Activated CD4-positive, alpha-beta T cell treated with anti-CD3 and anti-CD28 coated beads, Interleukin-2, amount 50 U/mL, for 48 hours (primary cell): ENCODE measurements at regions not wholly inside any gene's neighbourhood (a gene's known extent, or its start where the extent isn't known, plus 50 kb on each side); places are given as distances from the start of the nearest gene placed in this dataset.
"Not testable (repeated sequence)": the region's sequence is repeated elsewhere in the genome, so short reads cannot be mapped to it uniquely, and the experiment has no call there.

Experiments used
- DNase-seq, 2 experiments: peaks; one replicate each; pipeline ENCODE4 v3.0.0-alpha.2; 2020

DNA sequence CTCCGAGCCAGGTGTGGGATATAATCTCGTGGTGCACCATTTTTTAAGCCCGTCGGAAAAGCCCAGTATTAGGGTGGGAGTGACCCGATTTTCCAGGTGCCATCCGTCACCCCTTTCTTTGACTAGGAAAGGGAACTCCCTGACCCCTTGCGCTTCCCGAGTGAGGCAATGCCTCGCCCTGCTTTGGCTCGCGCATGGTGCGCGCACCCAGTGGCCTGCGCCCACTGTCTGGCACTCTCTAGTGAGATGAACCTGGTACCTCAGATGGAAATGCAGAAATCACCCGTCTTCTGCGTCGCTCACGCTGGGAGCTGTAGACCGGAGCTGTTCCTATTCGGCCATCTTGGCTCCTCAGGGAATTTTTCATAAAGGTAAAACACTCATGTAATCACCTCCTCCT, 63.9 kb downstream of the RWDD3 start:
- DNase-seq: not testable (repeated sequence)

- no peak for DNase-seq
Measured at GRCh38 chr1:95301091-95301490, 67.1 kb downstream of the RWDD3 start.

GRCh38 chr1:95301614-95302013, 67.6 kb downstream of the RWDD3 start:
- no peak for DNase-seq

DNA sequence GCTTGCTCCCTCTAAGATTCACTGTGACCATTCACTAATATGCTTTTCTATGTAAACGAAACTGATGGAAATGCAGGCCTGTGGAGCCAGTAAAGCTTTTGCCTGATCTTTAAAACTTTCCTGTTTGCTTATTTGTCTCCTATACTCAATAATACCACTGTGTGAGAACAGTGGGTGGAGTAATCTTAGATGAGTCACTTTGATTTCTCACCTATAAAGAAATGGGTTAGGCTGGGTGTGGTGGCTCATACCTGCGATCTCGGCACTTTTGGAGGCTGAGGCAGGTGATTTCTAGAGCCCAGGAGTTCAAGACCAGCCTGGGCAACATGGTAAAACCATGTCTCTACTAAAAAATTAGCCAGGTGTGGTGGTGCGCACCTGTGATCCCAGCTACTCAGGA, 70.8 kb downstream of the RWDD3 start:
- DNase-seq: no peak

DNA sequence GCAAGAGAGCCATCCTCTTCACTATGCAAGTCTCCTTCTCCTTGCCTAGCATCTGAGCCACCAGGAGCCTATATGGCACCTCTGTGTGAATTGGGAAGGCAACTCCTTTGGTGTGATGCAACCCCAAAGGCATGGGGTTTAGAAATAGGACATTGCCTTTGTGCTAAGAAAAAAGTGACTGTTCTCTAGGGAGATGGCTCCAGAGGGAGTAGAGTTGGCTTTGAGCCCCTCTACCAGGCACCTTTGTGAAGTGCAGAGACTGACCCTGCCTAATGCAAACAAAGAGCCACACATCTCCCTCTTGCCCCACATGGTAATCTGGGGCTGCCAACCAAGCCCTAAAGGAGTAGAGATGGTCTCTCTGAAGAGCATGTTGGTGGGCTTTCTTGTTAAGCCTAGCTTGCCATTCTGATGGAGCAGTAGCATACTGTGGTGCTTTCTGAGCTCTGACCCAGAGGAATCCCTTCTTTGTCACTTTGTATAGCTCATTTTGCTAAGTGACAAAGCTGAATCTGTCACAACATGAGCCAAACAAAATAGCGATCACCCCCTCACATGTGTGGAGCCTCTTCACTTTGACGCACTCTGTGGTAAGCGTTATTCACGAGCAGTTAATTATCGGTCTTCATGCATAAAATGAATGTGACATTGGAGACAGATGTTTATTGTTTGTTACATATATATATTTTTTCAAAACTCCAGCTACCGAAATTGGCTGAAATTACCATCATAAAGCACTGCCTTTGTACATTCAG, 74.4 kb downstream of the RWDD3 start:
- no peak for DNase-seq

DNA sequence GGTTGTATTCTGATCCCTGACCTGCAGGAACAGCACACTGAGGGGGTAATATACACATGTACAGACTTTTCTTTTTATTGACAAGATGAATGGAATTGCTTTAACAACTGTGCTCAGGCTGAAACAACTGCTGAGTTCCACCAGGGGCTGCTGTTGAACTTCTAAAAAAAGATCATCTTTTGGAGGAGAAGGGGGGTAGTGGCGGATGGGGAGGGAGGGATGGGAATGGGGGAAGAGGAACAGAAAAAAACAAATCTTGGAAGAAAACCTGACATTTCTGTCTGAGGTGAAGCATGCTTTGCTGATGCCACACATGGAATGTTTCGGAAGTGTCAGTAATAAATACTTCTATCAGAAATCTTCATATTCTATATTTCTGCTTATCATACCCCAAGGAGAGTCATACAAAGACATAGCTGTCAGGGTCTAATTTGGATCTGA, 75.0 kb downstream of the RWDD3 start:
- no peak for DNase-seq

DNA sequence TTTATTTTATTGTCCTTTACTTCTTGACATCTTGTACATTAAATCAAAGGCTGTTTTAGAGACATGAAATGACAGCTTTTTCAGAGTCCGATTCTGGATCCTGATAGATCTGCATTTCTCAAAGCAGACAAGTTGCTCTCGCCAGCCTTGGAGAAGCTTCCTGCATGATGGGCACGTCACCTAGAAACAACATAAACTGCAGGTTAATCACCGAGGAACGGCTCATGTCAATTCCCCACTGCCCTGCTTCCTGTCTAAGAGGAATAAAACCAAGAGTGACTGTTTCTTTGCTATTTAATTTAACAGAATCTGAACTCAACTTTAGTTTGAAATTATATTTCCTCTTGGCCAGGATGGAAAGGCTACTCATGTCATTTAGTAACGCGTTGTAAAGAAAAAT, 77.0 kb downstream of the RWDD3 start:
- no peak for DNase-seq

GRCh38 chr1:95311762-95312161, 77.8 kb downstream of the RWDD3 start:
- DNase-seq: no peak

DNA sequence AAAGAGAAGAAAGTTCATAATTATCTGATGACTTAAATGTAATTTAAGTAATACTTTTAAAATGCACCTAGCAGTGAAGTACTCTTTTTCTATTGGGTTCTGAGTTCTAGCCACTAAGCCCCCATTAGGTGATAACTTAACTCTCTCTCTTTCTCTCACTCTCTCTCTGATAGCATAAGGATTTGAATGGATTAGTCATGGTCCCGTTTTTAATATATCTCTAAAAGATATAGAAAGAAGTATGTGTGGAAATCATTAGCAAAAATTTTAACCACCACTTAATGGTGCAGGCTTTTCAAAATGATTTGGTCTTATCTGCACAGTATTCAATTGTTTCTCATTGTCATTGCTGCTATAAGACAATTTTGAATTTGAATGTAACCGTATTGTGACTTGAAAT, 78.2 kb downstream of the RWDD3 start:
- DNase-seq: no peak

DNA sequence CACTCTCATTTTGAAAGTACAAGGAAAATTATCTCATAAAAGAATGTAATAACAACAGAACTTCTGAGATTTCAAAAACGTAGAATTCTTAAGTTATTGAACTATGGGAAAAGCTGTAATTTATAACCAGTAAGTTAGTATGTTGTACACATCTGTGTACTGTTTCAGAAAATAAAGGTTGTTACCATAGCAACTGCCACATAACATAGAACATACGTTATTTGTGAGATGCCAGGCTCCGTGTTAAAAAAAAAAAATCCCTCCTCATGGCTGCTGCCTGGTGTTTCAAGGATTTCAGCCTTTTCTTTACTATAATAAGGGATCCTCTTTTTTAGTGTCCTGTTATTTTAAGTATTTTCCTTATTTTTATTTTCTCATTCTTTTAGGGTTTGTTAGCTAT, 79.5 kb downstream of the RWDD3 start:
- no peak for DNase-seq

GRCh38 chr1:95321531-95321930, 87.5 kb downstream of the RWDD3 start:
- DNase-seq: no peak

- no peak for DNase-seq
Measured at GRCh38 chr1:95323123-95323522, 89.1 kb downstream of the RWDD3 start.

- no peak for DNase-seq
Measured at GRCh38 chr1:95325349-95325748, 91.3 kb downstream of the RWDD3 start.

DNA sequence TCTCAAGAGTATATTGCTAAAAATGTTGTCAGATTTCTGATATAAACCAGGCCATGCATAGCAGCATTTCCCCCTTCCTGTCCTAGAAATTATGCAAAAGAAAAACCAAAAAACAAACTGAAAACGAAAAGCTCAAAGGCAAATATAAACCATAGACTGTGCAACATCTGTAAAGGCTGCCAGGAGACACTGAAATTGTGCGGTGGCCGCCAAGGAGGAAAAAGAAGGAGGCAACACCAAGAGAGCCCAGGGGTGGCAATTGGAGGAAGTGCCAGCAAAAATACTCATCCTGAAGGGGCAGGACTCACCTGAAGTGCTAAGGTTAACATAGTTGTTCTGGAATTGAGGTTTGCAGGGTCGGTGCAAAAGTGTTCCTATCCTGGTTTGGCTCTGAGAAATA, 92.0 kb downstream of the RWDD3 start:
- no peak for DNase-seq

DNA sequence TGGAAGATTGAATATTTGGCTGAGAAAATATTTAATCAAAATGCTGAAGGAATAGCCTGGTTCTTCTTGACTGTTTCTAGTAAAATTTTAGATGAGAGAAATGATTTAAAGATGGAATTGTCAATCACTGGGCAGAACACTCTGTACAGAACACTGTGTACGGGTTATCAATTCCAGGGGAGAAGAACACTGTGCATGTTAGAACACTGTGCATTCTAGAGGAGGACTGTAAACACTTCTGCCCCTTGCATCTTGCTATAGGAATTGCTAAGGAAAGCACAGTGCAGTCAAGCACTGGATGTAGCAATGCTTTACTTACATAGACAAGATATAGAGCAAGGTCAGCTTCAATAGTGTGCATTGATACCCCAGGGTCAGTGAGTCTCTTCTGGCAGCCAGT, 98.7 kb downstream of the RWDD3 start:
- DNase-seq: no peak

GRCh38 chr1:95339377-95339776, 105.4 kb downstream of the RWDD3 start:
- no peak for DNase-seq

GRCh38 chr1:95340061-95340460, 106.1 kb downstream of the RWDD3 start:
- DNase-seq: no peak

DNA sequence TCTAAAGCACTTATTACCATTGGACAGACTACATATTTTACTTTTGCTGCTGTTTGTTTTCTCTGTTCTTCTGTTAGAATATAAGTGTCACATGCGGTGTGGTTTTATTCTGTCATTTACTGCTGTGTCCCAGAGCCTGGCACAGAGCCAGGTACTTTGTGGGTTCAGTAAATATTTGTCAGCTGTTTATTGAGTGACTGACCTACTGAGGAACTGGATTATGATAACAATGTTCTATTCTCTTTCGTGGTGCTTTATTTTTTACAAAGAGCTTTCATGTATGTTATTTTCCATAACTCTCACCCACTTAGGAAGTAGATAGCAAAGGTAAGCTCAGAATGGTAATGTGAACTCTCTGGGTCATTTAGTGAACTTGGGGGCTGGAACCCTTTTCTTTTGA, 118.8 kb downstream of the RWDD3 start:
- DNase-seq: no peak

DNA sequence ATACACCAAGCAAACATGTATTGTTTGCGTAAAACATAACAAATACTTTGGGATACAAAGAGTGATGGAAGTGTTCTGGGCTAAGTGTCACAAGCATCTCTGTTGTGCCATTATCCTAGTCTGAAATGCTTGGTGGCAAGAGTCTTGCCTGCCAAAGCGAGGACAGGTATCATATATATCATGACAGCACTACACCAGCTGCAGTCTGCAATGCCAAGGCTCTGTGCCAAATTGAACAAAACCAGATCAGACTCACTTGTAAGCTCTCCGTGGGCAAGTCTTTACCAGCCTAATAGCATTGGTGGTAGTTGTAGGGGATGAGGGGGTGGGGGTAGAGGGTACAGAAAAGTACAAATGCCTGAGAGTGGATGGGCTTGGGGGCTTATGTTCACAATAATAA, 119.2 kb downstream of the RWDD3 start:
- no peak for DNase-seq

DNA sequence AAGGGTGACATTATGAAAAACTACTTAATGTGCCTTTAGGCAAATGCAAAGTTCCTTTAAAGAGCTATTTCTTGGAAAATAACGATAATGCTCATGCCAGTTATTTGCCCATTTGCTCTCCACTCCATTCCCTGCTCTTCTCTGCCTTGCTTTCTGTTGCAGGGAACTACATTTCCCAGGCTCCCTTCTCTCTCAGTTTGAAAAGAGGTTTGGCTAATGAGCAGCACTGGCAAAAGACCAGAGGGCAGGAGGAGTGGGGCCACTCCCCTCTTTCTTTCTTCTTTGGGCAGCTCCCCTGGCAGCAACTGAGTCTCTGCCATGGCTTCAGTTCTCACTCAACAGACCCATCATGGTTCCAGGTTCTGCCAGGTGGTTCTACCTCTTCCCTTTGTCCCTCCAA, 130.5 kb downstream of the RWDD3 start:
- DNase-seq: no peak

GRCh38 chr1:95366498-95366897, 132.5 kb downstream of the RWDD3 start:
- no peak for DNase-seq

GRCh38 chr1:95368178-95368577, 134.2 kb downstream of the RWDD3 start:
- DNase-seq: no peak

- no peak for DNase-seq
Measured at GRCh38 chr1:95369985-95370690, 136.1 kb downstream of the RWDD3 start.

- DNase-seq: no peak
Measured at GRCh38 chr1:95370691-95371562, 136.9 kb downstream of the RWDD3 start.
